CD4-positive, alpha-beta memory T cell (primary cell): ENCODE measurements at regions not wholly inside any gene's neighbourhood (a gene's known extent, or its start where the extent isn't known, plus 50 kb on each side); places are given as distances from the start of the nearest gene placed in this dataset.
"Not testable (repeated sequence)": the region's sequence is repeated elsewhere in the genome, so short reads cannot be mapped to it uniquely, and the experiment has no call there.

Source experiments
- CTCF ChIA-PET: fragments of 350-600 bp; sonication (Branson Sonifier 250); formaldehyde crosslinking; loops from one replicate; lab custom pipeline; 2021; ENCODE audit warnings: inconsistent platforms; ENCODE audit not compliant: partially characterized antibody; lab: Charles Lee
- POLR2A ChIA-PET: fragments of 350-600 bp; sonication (Branson Sonifier 250); formaldehyde crosslinking; loops from one replicate; lab custom pipeline; 2021; ENCODE audit not compliant: partially characterized antibody; lab: Charles Lee
- DNase-seq, 5 donors: peaks; one replicate each; pipeline versions ENCODE4 v3.0.0 to v3.0.0-alpha.2; 2020 to 2022; ENCODE audit warnings: mixed read lengths in 1 of 5
- H3K27ac ChIP-seq: one replicate; pipeline ENCODE4 v1.7.0; 2013; ENCODE audit warnings: low read depth, low read length
- H3K27me3 ChIP-seq: 2 replicates; pipeline ENCODE4 v1.7.0; 2013; ENCODE audit warnings: mild to moderate bottlenecking, low read length, moderate library complexity; ENCODE audit not compliant: insufficient read depth
- H3K36me3 ChIP-seq: 2 replicates; pipeline ENCODE4 v1.7.0; 2013; ENCODE audit warnings: mild to moderate bottlenecking, low read length, moderate library complexity; ENCODE audit not compliant: insufficient read depth
- H3K4me1 ChIP-seq: 2 replicates; pipeline ENCODE4 v1.7.0; 2013; ENCODE audit warnings: mild to moderate bottlenecking, low read length, moderate library complexity; ENCODE audit not compliant: insufficient read depth
- H3K4me3 ChIP-seq, 2 donors: one replicate each; pipeline ENCODE4 v1.7.0; 2013; ENCODE audit warnings: low read length in 2 of 2, mild to moderate bottlenecking in 1 of 2
- H3K9me3 ChIP-seq, 2 donors: one replicate each; pipeline ENCODE4 v1.7.0; 2013; ENCODE audit warnings: low read length in 2 of 2, control low read depth in 1 of 2; ENCODE audit not compliant: control insufficient read depth in 1 of 2
- H3K27ac Mint-ChIP-seq, 7 donors: one replicate each; pipeline ENCODE4 v1.8.0; 2020 to 2021; ENCODE audit warnings: mixed read lengths in 7 of 7, mild to moderate bottlenecking in 6 of 7, inconsistent platforms in 3 of 7, moderate library complexity in 3 of 7
- H3K27me3 Mint-ChIP-seq, 2 donors: one replicate each; pipeline ENCODE4 v1.8.0; 2020 to 2021; ENCODE audit warnings: mixed read lengths in 2 of 2
- H3K36me3 Mint-ChIP-seq, 2 donors: one replicate each; pipeline ENCODE4 v1.8.0; 2020 to 2021; ENCODE audit warnings: mixed read lengths in 2 of 2, inconsistent platforms in 1 of 2, mild to moderate bottlenecking in 1 of 2
- H3K4me1 Mint-ChIP-seq, 4 donors: one replicate each; pipeline ENCODE4 v1.8.0; 2020 to 2021; ENCODE audit warnings: mixed read lengths in 4 of 4, mild to moderate bottlenecking in 1 of 4
- H3K4me3 Mint-ChIP-seq, 8 donors: one replicate each; pipeline ENCODE4 v1.8.0; 2020 to 2021; ENCODE audit warnings: mixed read lengths in 8 of 8, mild to moderate bottlenecking in 7 of 8, moderate library complexity in 6 of 8, inconsistent platforms in 3 of 8
- H3K9me3 Mint-ChIP-seq, 8 donors: one replicate each; pipeline ENCODE4 v1.8.0; 2020 to 2021; ENCODE audit warnings: mixed read lengths in 8 of 8, mild to moderate bottlenecking in 5 of 8, inconsistent platforms in 3 of 8, moderate library complexity in 1 of 8
- intact Hi-C: fragments of 100-400 bp; cut with micrococcal nuclease; formaldehyde crosslinking; loops from one replicate; pipeline ENCODE4 v1.15.1; 2023

DNA sequence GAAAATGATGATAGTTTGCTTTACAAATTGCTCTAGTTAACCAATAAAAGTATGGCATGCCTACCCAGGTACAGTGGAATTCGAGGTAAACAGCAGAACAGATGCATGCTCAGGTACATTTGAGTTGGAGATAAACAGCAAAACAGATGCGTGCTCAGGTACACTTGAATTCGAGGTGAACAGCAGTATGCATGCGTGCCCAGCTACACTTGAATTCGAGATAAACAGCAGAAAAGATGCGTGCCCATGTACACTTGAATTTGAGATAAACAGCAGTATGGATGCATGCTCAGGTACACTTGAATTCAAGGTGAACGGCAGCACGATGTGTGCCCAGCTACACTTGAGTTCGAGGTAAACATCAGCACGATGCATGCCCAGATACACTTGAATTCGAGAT, 155.2 kb upstream of the TPTE start:
- H3K36me3 Mint-ChIP-seq, H3K4me1 ChIP-seq, DNase-seq, POLR2A ChIA-PET, H3K36me3 ChIP-seq, intact Hi-C loops, H3K4me3 Mint-ChIP-seq, H3K4me3 ChIP-seq, H3K27ac Mint-ChIP-seq, H3K4me1 Mint-ChIP-seq, H3K9me3 ChIP-seq, CTCF ChIA-PET, H3K27me3 ChIP-seq, H3K27ac ChIP-seq, H3K27me3 Mint-ChIP-seq: not testable (repeated sequence)
- H3K9me3 Mint-ChIP-seq = peaks cover 8 to 24% (median 18%) of the 10 kb centered on the region in 8 donors

DNA sequence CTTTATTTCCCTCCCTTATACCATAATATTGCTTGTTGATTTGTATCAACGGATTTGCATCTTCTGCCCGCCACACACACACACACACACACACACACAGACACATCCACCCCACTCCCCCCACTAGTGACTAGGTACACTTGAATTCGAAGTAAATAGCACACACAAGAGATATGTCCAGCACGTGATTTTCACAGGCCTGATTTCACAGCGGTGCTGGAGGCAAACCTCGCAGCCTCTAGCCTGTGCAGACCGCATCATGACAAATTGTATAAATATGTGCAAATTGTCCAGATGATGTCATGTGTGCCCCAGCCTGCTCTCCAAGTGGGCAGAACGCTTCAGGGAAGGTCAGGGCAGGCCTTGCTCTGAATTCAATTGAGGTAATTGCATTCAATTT, 153.8 kb upstream of the TPTE start:
- intact Hi-C loops, POLR2A ChIA-PET, H3K4me1 ChIP-seq, H3K36me3 Mint-ChIP-seq, H3K27ac Mint-ChIP-seq, H3K4me3 ChIP-seq, H3K27me3 Mint-ChIP-seq, H3K27me3 ChIP-seq, H3K4me1 Mint-ChIP-seq, H3K4me3 Mint-ChIP-seq, H3K9me3 ChIP-seq, H3K27ac ChIP-seq, H3K36me3 ChIP-seq, DNase-seq, CTCF ChIA-PET: not testable (repeated sequence)
- H3K9me3 Mint-ChIP-seq = peaks cover 4 to 14% (median 8%) of the 10 kb centered on the region in 8 donors

DNA sequence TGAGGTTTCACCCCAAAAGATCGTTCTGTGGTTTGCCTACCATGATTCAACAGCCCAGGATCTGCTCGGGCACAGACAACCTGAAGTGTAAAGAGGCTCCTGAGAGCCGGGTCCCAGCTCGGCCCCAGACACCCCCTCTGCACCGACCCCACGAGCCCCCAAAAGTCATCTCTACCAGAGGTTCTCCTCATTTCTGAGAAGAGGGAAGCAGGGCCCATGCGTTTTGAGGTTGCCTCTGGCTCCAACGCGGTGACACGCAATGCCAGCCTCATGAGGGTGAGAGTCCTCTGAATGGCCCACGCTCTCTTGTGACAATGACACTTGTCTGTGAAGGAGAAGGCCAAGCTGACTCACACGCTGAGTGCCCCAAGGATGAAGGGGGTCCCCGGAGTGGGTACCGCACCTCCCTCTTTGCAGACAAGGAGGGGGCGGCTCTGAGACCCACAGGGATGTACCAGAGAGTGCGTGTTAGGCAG, 153.0 kb upstream of the TPTE start:
- H3K4me3 Mint-ChIP-seq, CTCF ChIA-PET, H3K4me1 Mint-ChIP-seq, H3K4me3 ChIP-seq, H3K9me3 ChIP-seq, H3K36me3 ChIP-seq, H3K27me3 ChIP-seq, H3K27me3 Mint-ChIP-seq, H3K4me1 ChIP-seq, POLR2A ChIA-PET, intact Hi-C loops, H3K27ac Mint-ChIP-seq, H3K27ac ChIP-seq, H3K36me3 Mint-ChIP-seq: not testable (repeated sequence)
- H3K9me3 Mint-ChIP-seq = peaks cover 2 to 11% (median 2%) of the 10 kb centered on the region in 8 donors
- peak in 1 of 5 donors; percentile 51 for DNase-seq

DNA sequence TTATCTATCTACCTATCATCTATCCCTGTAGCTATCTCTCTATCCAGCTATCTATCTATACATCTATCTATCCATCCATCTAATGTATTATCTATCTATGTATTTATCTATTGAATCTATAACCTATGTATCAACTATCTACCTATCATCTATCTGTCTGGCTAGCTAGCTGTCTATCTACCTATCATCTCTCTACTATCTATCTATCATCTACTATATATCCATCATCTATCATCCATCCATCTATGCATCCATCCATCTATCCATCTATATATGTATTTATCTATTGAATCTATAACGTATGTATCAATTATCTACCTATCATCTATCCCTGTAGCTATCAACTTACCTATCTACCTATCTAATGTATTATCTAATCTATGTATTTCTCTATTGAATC, 152.1 kb upstream of the TPTE start:
- H3K9me3 ChIP-seq, H3K4me3 ChIP-seq, H3K36me3 ChIP-seq, H3K27ac ChIP-seq, H3K4me1 Mint-ChIP-seq, H3K4me3 Mint-ChIP-seq, POLR2A ChIA-PET, CTCF ChIA-PET, H3K36me3 Mint-ChIP-seq, H3K27ac Mint-ChIP-seq, DNase-seq, H3K4me1 ChIP-seq, H3K27me3 Mint-ChIP-seq, intact Hi-C loops, H3K27me3 ChIP-seq: not testable (repeated sequence)
- peaks cover 0 to 12% (median 2%) of the 10 kb centered on the region in 8 donors for H3K9me3 Mint-ChIP-seq

DNA sequence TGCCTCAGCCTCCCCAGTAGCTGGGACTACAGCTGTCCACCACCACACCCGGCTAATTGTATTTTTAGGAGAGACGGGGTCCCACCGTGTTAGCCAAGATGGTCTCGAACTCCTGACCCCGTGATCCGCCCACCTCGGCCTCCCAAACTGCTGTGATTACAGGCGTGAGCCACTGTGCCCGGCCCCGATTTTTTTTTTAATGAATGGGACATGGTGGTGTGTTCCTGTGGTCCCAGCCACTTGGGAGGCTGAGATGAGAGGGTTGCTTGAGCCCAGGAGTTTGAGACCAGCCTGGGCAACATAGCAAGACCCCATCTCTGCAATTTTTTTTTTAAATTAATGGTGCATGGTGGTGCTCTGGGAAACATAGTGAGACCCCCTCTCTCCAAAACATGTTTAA, 143.6 kb upstream of the TPTE start:
- H3K36me3 ChIP-seq, intact Hi-C loops, DNase-seq, H3K27ac Mint-ChIP-seq, H3K9me3 ChIP-seq, H3K4me3 ChIP-seq, H3K4me3 Mint-ChIP-seq, H3K27me3 Mint-ChIP-seq, H3K27ac ChIP-seq, POLR2A ChIA-PET, CTCF ChIA-PET, H3K27me3 ChIP-seq, H3K4me1 ChIP-seq, H3K36me3 Mint-ChIP-seq, H3K4me1 Mint-ChIP-seq: not testable (repeated sequence)
- peaks cover 0 to 51% (median 26%) of the 10 kb centered on the region in 8 donors for H3K9me3 Mint-ChIP-seq

DNA sequence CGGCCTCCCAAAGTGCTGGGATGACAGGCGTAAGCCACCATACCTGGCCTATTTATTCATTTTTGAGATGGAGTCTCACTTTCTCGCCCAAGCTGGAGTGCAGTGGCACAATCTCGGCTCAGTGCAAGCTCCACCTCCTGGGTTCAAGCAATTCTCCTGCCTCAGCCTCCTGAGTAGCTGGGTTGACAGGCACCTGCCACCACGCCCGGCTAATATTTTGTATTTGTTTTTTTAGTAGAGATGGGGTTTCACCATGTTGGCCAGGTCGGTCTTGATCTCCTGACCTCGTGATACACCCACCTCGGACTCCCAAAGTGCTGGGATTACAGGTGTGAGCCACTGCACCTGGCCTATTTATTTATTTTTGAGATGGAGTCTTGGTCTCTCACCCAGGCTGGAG, 141.6 kb upstream of the TPTE start:
- POLR2A ChIA-PET, H3K4me3 ChIP-seq, H3K27ac Mint-ChIP-seq, H3K27ac ChIP-seq, H3K9me3 ChIP-seq, H3K36me3 ChIP-seq, H3K36me3 Mint-ChIP-seq, DNase-seq, intact Hi-C loops, H3K27me3 Mint-ChIP-seq, H3K4me3 Mint-ChIP-seq, H3K4me1 ChIP-seq, H3K4me1 Mint-ChIP-seq, CTCF ChIA-PET, H3K27me3 ChIP-seq: not testable (repeated sequence)
- peaks cover 0 to 40% (median 24%) of the 10 kb centered on the region in 8 donors for H3K9me3 Mint-ChIP-seq

DNA sequence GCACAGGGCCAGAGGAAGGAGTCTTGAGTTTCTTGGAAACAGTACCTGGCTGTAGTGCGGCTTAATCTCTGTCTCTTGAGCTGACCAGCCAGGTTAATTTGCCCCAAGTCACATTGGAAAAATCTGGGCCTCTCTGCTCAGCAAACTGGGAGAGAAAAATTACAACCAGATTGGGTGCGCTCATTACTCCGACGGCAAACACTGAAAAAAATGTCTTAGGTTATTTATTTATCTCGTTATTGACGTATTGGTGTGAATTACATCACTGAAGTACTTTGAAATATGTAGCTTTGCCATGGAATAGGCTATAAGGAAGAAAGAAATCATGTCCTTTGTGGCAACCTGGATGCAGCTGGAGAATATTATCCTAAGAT, 139.7 kb upstream of the TPTE start:
- H3K27ac Mint-ChIP-seq, DNase-seq, H3K27me3 ChIP-seq, H3K4me1 ChIP-seq, POLR2A ChIA-PET, H3K27me3 Mint-ChIP-seq, H3K27ac ChIP-seq, H3K4me3 Mint-ChIP-seq, H3K4me3 ChIP-seq, H3K36me3 Mint-ChIP-seq, CTCF ChIA-PET, H3K4me1 Mint-ChIP-seq, intact Hi-C loops, H3K36me3 ChIP-seq: not testable (repeated sequence)
- peaks cover 0 to 14% of the 10 kb centered on the region in 2 donors for H3K9me3 ChIP-seq
- H3K9me3 Mint-ChIP-seq = peaks cover 0 to 26% (median 13%) of the 10 kb centered on the region in 8 donors

DNA sequence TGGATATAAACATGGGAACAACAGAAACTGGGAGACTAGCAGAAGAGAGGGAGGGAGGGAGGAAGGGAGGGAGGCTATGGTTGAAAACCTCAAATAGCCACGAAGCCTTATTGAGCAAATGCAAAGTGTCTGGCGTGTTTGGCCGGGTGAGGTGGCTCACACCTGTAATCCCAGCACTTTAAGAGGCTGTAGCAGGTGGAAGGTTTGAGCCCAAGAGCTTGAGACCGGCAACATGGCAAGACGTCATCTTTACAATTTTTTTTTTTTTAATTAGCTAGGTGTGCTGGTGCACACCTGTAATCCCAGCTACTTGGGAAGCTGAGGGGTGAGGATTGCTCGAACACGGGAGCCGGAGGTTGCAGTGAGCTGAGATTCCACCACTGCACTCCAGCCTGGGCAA, 139.2 kb upstream of the TPTE start:
- H3K4me1 ChIP-seq, H3K4me3 ChIP-seq, H3K4me1 Mint-ChIP-seq, CTCF ChIA-PET, H3K27ac ChIP-seq, DNase-seq, H3K36me3 ChIP-seq, POLR2A ChIA-PET, H3K27me3 ChIP-seq, H3K27ac Mint-ChIP-seq, H3K36me3 Mint-ChIP-seq, H3K4me3 Mint-ChIP-seq, intact Hi-C loops, H3K27me3 Mint-ChIP-seq: not testable (repeated sequence)
- peaks cover 0 to 14% of the 10 kb centered on the region in 2 donors for H3K9me3 ChIP-seq
- peaks cover 0 to 22% (median 13%) of the 10 kb centered on the region in 8 donors for H3K9me3 Mint-ChIP-seq
